ENCODE measurements at regions not wholly inside any gene's neighbourhood (a gene's known extent, or its start where the extent isn't known, plus 50 kb on each side); places are given as distances from the start of the nearest gene placed in this dataset.

- no peak for TF ChIP-seq POLR2AphosphoS5 (IDR thresholded peaks at IDR 0.05)
- no peak for TF ChIP-seq POLR2A (IDR thresholded peaks at IDR 0.05)
- TF ChIP-seq, protein P1, sequence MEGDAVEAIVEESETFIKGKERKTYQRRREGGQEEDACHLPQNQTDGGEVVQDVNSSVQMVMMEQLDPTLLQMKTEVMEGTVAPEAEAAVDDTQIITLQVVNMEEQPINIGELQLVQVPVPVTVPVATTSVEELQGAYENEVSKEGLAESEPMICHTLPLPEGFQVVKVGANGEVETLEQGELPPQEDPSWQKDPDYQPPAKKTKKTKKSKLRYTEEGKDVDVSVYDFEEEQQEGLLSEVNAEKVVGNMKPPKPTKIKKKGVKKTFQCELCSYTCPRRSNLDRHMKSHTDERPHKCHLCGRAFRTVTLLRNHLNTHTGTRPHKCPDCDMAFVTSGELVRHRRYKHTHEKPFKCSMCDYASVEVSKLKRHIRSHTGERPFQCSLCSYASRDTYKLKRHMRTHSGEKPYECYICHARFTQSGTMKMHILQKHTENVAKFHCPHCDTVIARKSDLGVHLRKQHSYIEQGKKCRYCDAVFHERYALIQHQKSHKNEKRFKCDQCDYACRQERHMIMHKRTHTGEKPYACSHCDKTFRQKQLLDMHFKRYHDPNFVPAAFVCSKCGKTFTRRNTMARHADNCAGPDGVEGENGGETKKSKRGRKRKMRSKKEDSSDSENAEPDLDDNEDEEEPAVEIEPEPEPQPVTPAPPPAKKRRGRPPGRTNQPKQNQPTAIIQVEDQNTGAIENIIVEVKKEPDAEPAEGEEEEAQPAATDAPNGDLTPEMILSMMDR (IDR thresholded peaks at IDR 0.05), result no peak
- DNase-seq (ENCODE audit: low spot score), result no peak
- intact Hi-C loops (cut with DNase I), result no loop called here
- Histone ChIP-seq H3K27ac (no peak overlapping the region), H3K4me3 (no peak overlapping the region), H3K36me3 (no peaks in the 10 kb centered on the region), H3K4me1 (replicated peaks) (no peaks in the 10 kb centered on the region), H3K27me3 (replicated peaks; ENCODE audit: insufficient read depth) (no peaks in the 10 kb centered on the region), H3K9me3 (no peaks in the 10 kb centered on the region)
- 76% methylated on average over 7 of the region's 7 CpGs for WGBS
These were observed 244.2 kb downstream of the HIVEP2 start for GRCh38 chr6:142700671-142701312.
